Breast epithelium (tissue), 3 donors: ENCODE measurements at regions not wholly inside any gene's neighbourhood (a gene's known extent, or its start where the extent isn't known, plus 50 kb on each side); places are given as distances from the start of the nearest gene placed in this dataset.

Experiments
- CTCF ChIP-seq, 3 donors: fragments of 450-650 bp; IDR thresholded peaks; one replicate each; pipeline ENCODE4 v1.5.1; 2016 to 2017; ENCODE audit warnings: antibody characterized with exemption in 3 of 3, mild to moderate bottlenecking in 3 of 3, moderate library complexity in 3 of 3
- POLR2A ChIP-seq: fragments of 450-650 bp; IDR thresholded peaks from one replicate; pipeline ENCODE4 v1.6.1; 2016; ENCODE audit warnings: antibody characterized with exemption, mild to moderate bottlenecking, moderate library complexity
- POLR2AphosphoS5 ChIP-seq, 3 donors: sonication (generic); formaldehyde crosslinking; IDR thresholded peaks; one replicate each; pipeline ENCODE4 v1.6.1; 2017; ENCODE audit warnings: antibody characterized with exemption in 3 of 3

- TF ChIP-seq CTCF (IDR thresholded peaks at IDR 0.05) (no peak), POLR2AphosphoS5 (IDR thresholded peaks at IDR 0.05) (no peak), POLR2A (no peak)
These were observed 97.6 kb upstream of the C1GALT1C1 start for GRCh38 chrX:120727452-120727851.
